MM.1S (cell line): ENCODE measurements at regions not wholly inside any gene's neighbourhood (a gene's known extent, or its start where the extent isn't known, plus 50 kb on each side); places are given as distances from the start of the nearest gene placed in this dataset.

Experiments
- DNase-seq: peaks from one replicate; pipeline ENCODE4 v3.0.0-alpha.2; 2015
- H2AFZ ChIP-seq: fragments of 300-600 bp; sonication (generic); 2 replicates; pipeline ENCODE4 v1.6.0; 2016; ENCODE audit warnings: antibody characterized with exemption, low read length
- H3F3A ChIP-seq: fragments of 300-600 bp; sonication (generic); 2 replicates; pipeline ENCODE4 v1.6.1; 2016; ENCODE audit warnings: mild to moderate bottlenecking, antibody characterized with exemption, low read length, moderate library complexity, mixed read lengths; ENCODE audit not compliant: insufficient read depth
- H3K27ac ChIP-seq: fragments of 300-600 bp; sonication (generic); 2 replicates; pipeline ENCODE4 v1.5.1; 2016; ENCODE audit warnings: mild to moderate bottlenecking, low read length
- H3K27me3 ChIP-seq: fragments of 300-600 bp; sonication (generic); replicated peaks from 2 replicates; pipeline ENCODE4 v1.6.0; 2016; ENCODE audit warnings: low read length; ENCODE audit not compliant: insufficient read depth
- H3K36me3 ChIP-seq: fragments of 300-600 bp; sonication (generic); replicated peaks from 2 replicates; pipeline ENCODE4 v1.6.1; 2016; ENCODE audit warnings: mild to moderate bottlenecking, low read length, mixed read lengths; ENCODE audit not compliant: insufficient read depth
- H3K4me1 ChIP-seq: fragments of 300-600 bp; sonication (generic); 2 replicates; pipeline ENCODE4 v1.6.1; 2016; ENCODE audit warnings: low read length, mixed read lengths
- H3K4me2 ChIP-seq: fragments of 300-600 bp; sonication (generic); 2 replicates; pipeline ENCODE4 v1.6.0; 2016; ENCODE audit warnings: low read depth, low read length
- H3K4me3 ChIP-seq: fragments of 300-600 bp; sonication (generic); 2 replicates; pipeline ENCODE4 v1.5.1; 2016; ENCODE audit warnings: low read length, mixed read lengths
- H3K79me2 ChIP-seq: fragments of 300-600 bp; sonication (generic); 2 replicates; pipeline ENCODE4 v1.6.1; 2016; ENCODE audit warnings: mixed run types, low read length, mixed read lengths
- H3K9ac ChIP-seq: fragments of 300-600 bp; sonication (generic); 2 replicates; pipeline ENCODE4 v1.6.1; 2016; ENCODE audit warnings: low read length, mixed read lengths
- H3K9me2 ChIP-seq: fragments of 300-600 bp; sonication (generic); replicated peaks from 2 replicates; pipeline ENCODE4 v1.6.1; 2016; ENCODE audit warnings: mild to moderate bottlenecking, low read length, mixed read lengths; ENCODE audit not compliant: insufficient read depth
- H3K9me3 ChIP-seq: fragments of 300-600 bp; sonication (generic); replicated peaks from 2 replicates; pipeline ENCODE4 v1.6.1; 2016; ENCODE audit warnings: mild to moderate bottlenecking, low read length, mixed read lengths; ENCODE audit not compliant: insufficient read depth
- H4K20me1 ChIP-seq: fragments of 300-600 bp; sonication (generic); 2 replicates; pipeline ENCODE4 v1.6.1; 2016; ENCODE audit warnings: mild to moderate bottlenecking, low read length, moderate library complexity, mixed read lengths; ENCODE audit not compliant: insufficient read depth
- EZH2 ChIP-seq: fragments of 300-600 bp; sonication (generic); optimal IDR thresholded peaks from 2 replicates; pipeline ENCODE3; 2017; ENCODE audit warnings: low read depth, mild to moderate bottlenecking, antibody characterized with exemption, low read length, mixed read lengths
- EZH2phosphoT487 ChIP-seq: fragments of 300-600 bp; sonication (generic); IDR thresholded peaks from 2 replicates; pipeline ENCODE4 v1.6.1; 2018; ENCODE audit warnings: antibody characterized with exemption, low read length
- TF ChIP-seq, protein P1 (sequence below): fragments of 300-600 bp; sonication (generic); IDR thresholded peaks from 2 replicates; pipeline ENCODE4 v1.5.1; 2016; ENCODE audit warnings: antibody characterized with exemption, low read length, mixed read lengths

GRCh38 chrX:39961441-39961840, 136.3 kb downstream of the BCOR start:
- H3K9ac ChIP-seq = no peak overlapping the region
- no peak overlapping the region for H3K4me3 ChIP-seq
- no peaks in the 10 kb centered on the region for H4K20me1 ChIP-seq
- H3K4me2 ChIP-seq = no peak overlapping the region
- no peaks in the 10 kb centered on the region for H3K79me2 ChIP-seq
- no peaks in the 10 kb centered on the region for H3F3A ChIP-seq
- H3K4me1 ChIP-seq = no peaks in the 10 kb centered on the region
- no peak overlapping the region for H2AFZ ChIP-seq
- no peaks in the 10 kb centered on the region for H3K36me3 ChIP-seq
- DNase-seq = no peak
- no peak overlapping the region for H3K27ac ChIP-seq
- H3K9me3 ChIP-seq = no peaks in the 10 kb centered on the region
- no peak for TF ChIP-seq EZH2phosphoT487
- TF ChIP-seq, protein P1, sequence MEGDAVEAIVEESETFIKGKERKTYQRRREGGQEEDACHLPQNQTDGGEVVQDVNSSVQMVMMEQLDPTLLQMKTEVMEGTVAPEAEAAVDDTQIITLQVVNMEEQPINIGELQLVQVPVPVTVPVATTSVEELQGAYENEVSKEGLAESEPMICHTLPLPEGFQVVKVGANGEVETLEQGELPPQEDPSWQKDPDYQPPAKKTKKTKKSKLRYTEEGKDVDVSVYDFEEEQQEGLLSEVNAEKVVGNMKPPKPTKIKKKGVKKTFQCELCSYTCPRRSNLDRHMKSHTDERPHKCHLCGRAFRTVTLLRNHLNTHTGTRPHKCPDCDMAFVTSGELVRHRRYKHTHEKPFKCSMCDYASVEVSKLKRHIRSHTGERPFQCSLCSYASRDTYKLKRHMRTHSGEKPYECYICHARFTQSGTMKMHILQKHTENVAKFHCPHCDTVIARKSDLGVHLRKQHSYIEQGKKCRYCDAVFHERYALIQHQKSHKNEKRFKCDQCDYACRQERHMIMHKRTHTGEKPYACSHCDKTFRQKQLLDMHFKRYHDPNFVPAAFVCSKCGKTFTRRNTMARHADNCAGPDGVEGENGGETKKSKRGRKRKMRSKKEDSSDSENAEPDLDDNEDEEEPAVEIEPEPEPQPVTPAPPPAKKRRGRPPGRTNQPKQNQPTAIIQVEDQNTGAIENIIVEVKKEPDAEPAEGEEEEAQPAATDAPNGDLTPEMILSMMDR = no peak
- TF ChIP-seq EZH2 = no peak
- H3K9me2 ChIP-seq = no peaks in the 10 kb centered on the region
- H3K27me3 ChIP-seq = no peaks in the 10 kb centered on the region

- no peaks in the 10 kb centered on the region for H3K9me2 ChIP-seq
- H3K27ac ChIP-seq = no peak overlapping the region
- H4K20me1 ChIP-seq = no peaks in the 10 kb centered on the region
- no peak overlapping the region for H2AFZ ChIP-seq
- no peaks in the 10 kb centered on the region for H3K36me3 ChIP-seq
- no peak for DNase-seq
- H3K4me2 ChIP-seq = no peak overlapping the region
- H3K4me1 ChIP-seq = no peaks in the 10 kb centered on the region
- no peak overlapping the region for H3K4me3 ChIP-seq
- H3K9ac ChIP-seq = no peak overlapping the region
- TF ChIP-seq EZH2 = no peak
- no peak for TF ChIP-seq EZH2phosphoT487
- TF ChIP-seq, protein P1 = no peak
- no peaks in the 10 kb centered on the region for H3F3A ChIP-seq
- no peaks in the 10 kb centered on the region for H3K27me3 ChIP-seq
- H3K9me3 ChIP-seq = no peaks in the 10 kb centered on the region
- H3K79me2 ChIP-seq = no peaks in the 10 kb centered on the region
These were observed 132.6 kb downstream of the BCOR start for GRCh38 chrX:39965051-39965573.

DNA sequence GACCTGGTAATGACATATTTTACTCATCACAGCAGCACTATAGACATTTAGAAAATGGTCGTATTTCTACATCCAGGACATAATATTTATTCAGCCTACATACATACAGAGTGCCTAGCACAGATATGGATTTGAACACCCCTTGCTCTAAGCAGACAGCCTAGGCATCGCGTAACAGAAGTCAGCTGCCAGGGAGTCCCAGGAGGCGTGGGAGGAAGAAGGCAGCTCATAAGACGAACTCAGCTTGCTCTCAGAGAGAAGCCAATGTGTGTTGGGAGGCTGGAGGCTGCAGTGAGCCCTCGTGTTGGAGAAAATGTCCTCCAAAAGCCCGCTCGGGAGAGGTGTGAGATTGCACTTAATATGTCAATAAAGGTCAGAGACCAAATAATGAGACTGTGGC, 131.6 kb downstream of the BCOR start:
- no peak overlapping the region for H3K9ac ChIP-seq
- no peaks in the 10 kb centered on the region for H3K4me1 ChIP-seq
- H4K20me1 ChIP-seq = no peaks in the 10 kb centered on the region
- no peak overlapping the region for H2AFZ ChIP-seq
- TF ChIP-seq EZH2phosphoT487 (no peak), EZH2 (no peak)
- TF ChIP-seq, protein P1 = no peak
- H3K27me3 ChIP-seq = no peaks in the 10 kb centered on the region
- DNase-seq = no peak
- H3K27ac ChIP-seq = no peak overlapping the region
- no peaks in the 10 kb centered on the region for H3K36me3 ChIP-seq
- no peaks in the 10 kb centered on the region for H3F3A ChIP-seq
- H3K4me3 ChIP-seq = no peak overlapping the region
- H3K9me2 ChIP-seq = no peaks in the 10 kb centered on the region
- no peak overlapping the region for H3K4me2 ChIP-seq
- H3K9me3 ChIP-seq = no peaks in the 10 kb centered on the region
- H3K79me2 ChIP-seq = no peaks in the 10 kb centered on the region
